OCI-LY3 (cell line): ENCODE measurements at regions not wholly inside any gene's neighbourhood (a gene's known extent, or its start where the extent isn't known, plus 50 kb on each side); places are given as distances from the start of the nearest gene placed in this dataset.
A peak's percentile ranks its signal among the peaks of the same experiment; 100 is the strongest.

Experiments used
- H2AFZ ChIP-seq: fragments of 200-600, 300-600 bp; shearing (Covaris generic); 2 replicates; pipeline ENCODE4 v1.6.0; 2014; ENCODE audit warnings: antibody characterized with exemption, low read depth, low read length
- H3K27ac ChIP-seq: fragments of 200-600, 300-600 bp; sonication (generic); 2 replicates; pipeline ENCODE4 v1.5.1; 2014; ENCODE audit warnings: mild to moderate bottlenecking, low read length, moderate library complexity, mixed read lengths
- H3K27me3 ChIP-seq: fragments of 200-600, 300-600 bp; sonication (generic); 2 replicates; pipeline ENCODE4 v1.6.1; 2014; ENCODE audit warnings: low read depth, low read length, mixed read lengths
- H3K36me3 ChIP-seq: fragments of 200-600, 300-600 bp; sonication (generic); replicated peaks from 2 replicates; pipeline ENCODE3; 2014; ENCODE audit warnings: low read depth, low read length, mixed read lengths
- H3K4me1 ChIP-seq: fragments of 300-600, 200-600 bp; sonication (generic); 2 replicates; pipeline ENCODE4 v1.6.1; 2014; ENCODE audit warnings: low read length, mixed read lengths
- H3K4me2 ChIP-seq: fragments of 200-600, 300-600 bp; sonication (generic); 2 replicates; pipeline ENCODE4 v1.6.1; 2014; ENCODE audit warnings: low read length, mixed read lengths
- H3K4me3 ChIP-seq: fragments of 300-600, 200-600 bp; sonication (generic); 2 replicates; pipeline ENCODE4 v1.5.1; 2014; ENCODE audit warnings: antibody characterized with exemption, mild to moderate bottlenecking, low read length, moderate library complexity
- H3K79me2 ChIP-seq: fragments of 300-600, 200-600 bp; shearing (Covaris generic); 2 replicates; pipeline ENCODE4 v1.6.1; 2014; ENCODE audit warnings: mild to moderate bottlenecking, low read length, mixed read lengths
- H3K9ac ChIP-seq: fragments of 300-600, 200-600 bp; shearing (Covaris generic); 2 replicates; pipeline ENCODE4 v1.6.0; 2014; ENCODE audit warnings: mild to moderate bottlenecking, low read length, moderate library complexity
- H3K9me3 ChIP-seq: fragments of 200-600, 300-600 bp; shearing (Covaris generic); 2 replicates; pipeline ENCODE4 v1.6.1; 2014; ENCODE audit warnings: low read length, mixed read lengths; ENCODE audit not compliant: insufficient read depth
- H4K20me1 ChIP-seq: fragments of 200-600, 300-600 bp; sonication (generic); 2 replicates; pipeline ENCODE4 v1.6.1; 2016; ENCODE audit warnings: low read length, mixed read lengths; ENCODE audit not compliant: insufficient read depth
- CTCF ChIP-seq: fragments of 200-600, 300-600 bp; sonication (generic); IDR thresholded peaks from 2 replicates; pipeline ENCODE4 v1.5.1; 2014; ENCODE audit warnings: antibody characterized with exemption, low read length, low read depth
- EZH2phosphoT487 ChIP-seq: fragments of 200-600 bp; shearing (Covaris generic); IDR thresholded peaks from 2 replicates; pipeline ENCODE4 v1.6.1; 2018; ENCODE audit warnings: antibody characterized with exemption, mixed run types, low read depth

GRCh38 chr10:123425680-123426079 is 240.5 kb upstream of the GPR26 start:
- H3K9ac ChIP-seq = no peak overlapping the region
- no peak for TF ChIP-seq CTCF
- no peak for TF ChIP-seq EZH2phosphoT487

GRCh38 chr10:123427165-123427786 is 238.9 kb upstream of the GPR26 start:
- Histone ChIP-seq H3K27ac (no peak overlapping the region), H3K36me3 (no peaks in the 10 kb centered on the region), H2AFZ (no peak overlapping the region), H4K20me1 (no peaks in the 10 kb centered on the region), H3K4me3 (no peak overlapping the region), H3K79me2 (no peaks in the 10 kb centered on the region), H3K4me1 (no peaks in the 10 kb centered on the region), H3K4me2 (no peak overlapping the region), H3K9me3 (no peaks in the 10 kb centered on the region), H3K9ac (no peak overlapping the region), H3K27me3 (no peaks in the 10 kb centered on the region)
- no peak for TF ChIP-seq EZH2phosphoT487
- no peak for TF ChIP-seq CTCF

More at GRCh38 chr10:123425680-123426079, 240.5 kb upstream of the GPR26 start:
- Histone ChIP-seq H3K4me1 (no peaks in the 10 kb centered on the region), H3K27ac (no peak overlapping the region), H2AFZ (no peak overlapping the region), H3K9me3 (no peaks in the 10 kb centered on the region), H3K4me3 (no peak overlapping the region), H3K27me3 (no peaks in the 10 kb centered on the region), H4K20me1 (no peaks in the 10 kb centered on the region), H3K4me2 (no peak overlapping the region), H3K36me3 (no peaks in the 10 kb centered on the region), H3K79me2 (no peaks in the 10 kb centered on the region)

- Histone ChIP-seq H3K9ac (no peak overlapping the region), H3K79me2 (no peaks in the 10 kb centered on the region), H3K27me3 (no peaks in the 10 kb centered on the region), H3K9me3 (no peaks in the 10 kb centered on the region), H4K20me1 (no peaks in the 10 kb centered on the region), H3K4me2 (peak overlapping the region; percentile 46), H3K27ac (no peak overlapping the region), H3K4me1 (no peaks in the 10 kb centered on the region), H2AFZ (no peak overlapping the region), H3K4me3 (peak overlapping the region; percentile 13; the same call in 1 of the 2 replicates), H3K36me3 (no peaks in the 10 kb centered on the region)
- TF ChIP-seq EZH2phosphoT487 = no peak
These were observed 237.8 kb upstream of the GPR26 start for GRCh38 chr10:123428391-123428790.

GRCh38 chr10:123429706-123430221 is 236.4 kb upstream of the GPR26 start:
- Histone ChIP-seq H2AFZ (no peak overlapping the region), H4K20me1 (no peaks in the 10 kb centered on the region), H3K27me3 (no peaks in the 10 kb centered on the region), H3K9me3 (no peaks in the 10 kb centered on the region), H3K27ac (no peak overlapping the region), H3K4me2 (no peak overlapping the region), H3K9ac (no peak overlapping the region), H3K4me3 (no peak overlapping the region), H3K79me2 (no peaks in the 10 kb centered on the region), H3K36me3 (no peaks in the 10 kb centered on the region), H3K4me1 (no peaks in the 10 kb centered on the region)
- no peak for TF ChIP-seq CTCF
- no peak for TF ChIP-seq EZH2phosphoT487
